Calu3 (cell line): ENCODE measurements at regions not wholly inside any gene's neighbourhood (a gene's known extent, or its start where the extent isn't known, plus 50 kb on each side); places are given as distances from the start of the nearest gene placed in this dataset.

ENCODE experiments used
- BruUV-seq: library from RNA; stranded (reverse); fragments of 400-500 nt; replicated peaks from 2 replicates; lab custom pipeline; 2021; lab: Mats Ljungman, UMichigan
- CTCF ChIA-PET: fragments of 300-600 bp; sonication (Branson Sonifier 250); formaldehyde crosslinking; loops from one replicate; lab custom pipeline; 2022; ENCODE audit warnings: antibody characterized with exemption; lab: Charles Lee
- DNase-seq: peaks from one replicate; pipeline ENCODE4 v3.0.0; 2022
- H3K27ac Mint-ChIP-seq: one replicate; pipeline ENCODE4 v1.8.0; 2022; ENCODE audit warnings: mixed read lengths; ENCODE audit not compliant: unreplicated experiment
- H3K27me3 Mint-ChIP-seq: one replicate; pipeline ENCODE4 v1.8.0; 2022; ENCODE audit warnings: mixed read lengths; ENCODE audit not compliant: unreplicated experiment
- H3K36me3 Mint-ChIP-seq: one replicate; pipeline ENCODE4 v1.8.0; 2022; ENCODE audit warnings: mild to moderate bottlenecking, moderate library complexity, mixed read lengths; ENCODE audit not compliant: insufficient read depth, unreplicated experiment
- H3K4me1 Mint-ChIP-seq: one replicate; pipeline ENCODE4 v1.8.0; 2022; ENCODE audit warnings: mild to moderate bottlenecking, low read depth, mixed read lengths; ENCODE audit not compliant: unreplicated experiment
- H3K4me3 Mint-ChIP-seq: one replicate; pipeline ENCODE4 v1.8.0; 2022; ENCODE audit warnings: mild to moderate bottlenecking, low read depth, moderate library complexity, mixed read lengths; ENCODE audit not compliant: unreplicated experiment
- H3K9me3 Mint-ChIP-seq: one replicate; pipeline ENCODE4 v1.8.0; 2022; ENCODE audit warnings: low read depth, mixed read lengths; ENCODE audit not compliant: unreplicated experiment
- intact Hi-C: fragments of 100-400 bp; cut with micrococcal nuclease; formaldehyde crosslinking; loops from one replicate; pipeline ENCODE4 v1.10.0; 2022; ENCODE audit not compliant: unreplicated experiment
- TF ChIP-seq, protein P1 (sequence below): fragments of 200-600 bp; IDR thresholded peaks from one replicate; pipeline ENCODE4 v1.8.0; 2022; ENCODE audit warnings: antibody characterized with exemption; ENCODE audit not compliant: unreplicated experiment

DNA sequence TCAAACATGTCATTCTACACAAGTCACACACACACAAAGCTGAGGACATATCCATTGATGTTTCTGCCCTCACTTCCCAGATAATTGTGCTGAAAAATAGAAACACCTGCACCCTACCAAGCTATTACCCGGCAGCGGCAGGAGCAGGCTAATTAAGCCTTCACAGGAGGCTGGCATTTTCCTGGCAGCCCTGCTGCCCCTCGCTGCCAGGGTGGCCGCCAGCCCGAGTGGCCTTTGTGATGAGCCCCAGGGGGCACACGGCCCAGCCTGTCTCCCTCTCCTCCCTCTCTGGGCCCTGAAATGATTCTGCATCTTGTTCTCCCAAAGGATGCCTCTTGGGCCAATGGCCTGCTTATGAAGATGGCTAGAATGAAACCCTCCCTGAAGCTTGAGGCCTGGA is 76.2 kb upstream of the TP53I11 start:
- DNase-seq = no peak
- TF ChIP-seq, protein P1, sequence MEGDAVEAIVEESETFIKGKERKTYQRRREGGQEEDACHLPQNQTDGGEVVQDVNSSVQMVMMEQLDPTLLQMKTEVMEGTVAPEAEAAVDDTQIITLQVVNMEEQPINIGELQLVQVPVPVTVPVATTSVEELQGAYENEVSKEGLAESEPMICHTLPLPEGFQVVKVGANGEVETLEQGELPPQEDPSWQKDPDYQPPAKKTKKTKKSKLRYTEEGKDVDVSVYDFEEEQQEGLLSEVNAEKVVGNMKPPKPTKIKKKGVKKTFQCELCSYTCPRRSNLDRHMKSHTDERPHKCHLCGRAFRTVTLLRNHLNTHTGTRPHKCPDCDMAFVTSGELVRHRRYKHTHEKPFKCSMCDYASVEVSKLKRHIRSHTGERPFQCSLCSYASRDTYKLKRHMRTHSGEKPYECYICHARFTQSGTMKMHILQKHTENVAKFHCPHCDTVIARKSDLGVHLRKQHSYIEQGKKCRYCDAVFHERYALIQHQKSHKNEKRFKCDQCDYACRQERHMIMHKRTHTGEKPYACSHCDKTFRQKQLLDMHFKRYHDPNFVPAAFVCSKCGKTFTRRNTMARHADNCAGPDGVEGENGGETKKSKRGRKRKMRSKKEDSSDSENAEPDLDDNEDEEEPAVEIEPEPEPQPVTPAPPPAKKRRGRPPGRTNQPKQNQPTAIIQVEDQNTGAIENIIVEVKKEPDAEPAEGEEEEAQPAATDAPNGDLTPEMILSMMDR = no peak
- BruUV-seq = no TSS peak
- H3K27ac Mint-ChIP-seq = no peak overlapping the region
- intact Hi-C loops = no loop called here
- H3K4me3 Mint-ChIP-seq = no peak overlapping the region
- H3K27me3 Mint-ChIP-seq = peaks cover 83% of the 10 kb centered on the region
- no peaks in the 10 kb centered on the region for H3K4me1 Mint-ChIP-seq
- H3K36me3 Mint-ChIP-seq = no peaks in the 10 kb centered on the region
- CTCF ChIA-PET = no interaction called here
- no peaks in the 10 kb centered on the region for H3K9me3 Mint-ChIP-seq

DNA sequence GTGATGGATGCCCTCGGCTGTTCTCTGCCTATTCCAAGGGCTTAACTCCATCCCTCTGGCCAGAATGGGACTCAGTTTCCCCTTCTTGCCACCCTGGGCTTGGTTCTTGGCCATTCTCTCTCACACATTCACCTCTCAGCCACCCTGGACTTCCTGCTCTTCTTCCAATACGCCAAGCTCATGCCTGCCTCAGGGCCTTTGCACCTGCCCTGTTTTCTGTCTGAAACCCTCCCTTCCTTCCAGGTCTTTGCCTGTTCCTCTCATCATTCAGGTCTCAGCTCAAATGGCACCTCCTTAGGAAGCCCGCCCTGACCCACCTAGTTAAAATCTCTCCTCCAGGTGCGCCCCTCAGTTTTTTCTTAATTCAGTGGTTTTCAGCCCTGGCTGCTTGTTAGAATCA is 76.6 kb upstream of the TP53I11 start:
- Mint-ChIP-seq H3K27ac (no peak overlapping the region), H3K27me3 (peaks cover 87% of the 10 kb centered on the region), H3K36me3 (no peaks in the 10 kb centered on the region), H3K4me1 (no peaks in the 10 kb centered on the region), H3K4me3 (no peak overlapping the region), H3K9me3 (no peaks in the 10 kb centered on the region)
- no peak for DNase-seq
- intact Hi-C loops = no loop called here
- TF ChIP-seq, protein P1 = no peak
- BruUV-seq = no TSS peak
- CTCF ChIA-PET = no interaction called here

GRCh38 chr11:45028911-45029682 is 78.4 kb upstream of the TP53I11 start:
- no peaks in the 10 kb centered on the region for H3K36me3 Mint-ChIP-seq
- BruUV-seq = no TSS peak
- H3K4me3 Mint-ChIP-seq = no peak overlapping the region
- H3K27ac Mint-ChIP-seq = no peak overlapping the region
- peaks cover 96% of the 10 kb centered on the region for H3K27me3 Mint-ChIP-seq
- intact Hi-C loops = no loop called here
- H3K9me3 Mint-ChIP-seq = no peaks in the 10 kb centered on the region
- CTCF ChIA-PET = interaction anchor here (0.8 kb wide), 1 partner anchor 24 kb away, joined by 3 read pairs; no protein-coding TSS in a partner anchor
- TF ChIP-seq, protein P1 = no peak
- H3K4me1 Mint-ChIP-seq = no peaks in the 10 kb centered on the region
- no peak for DNase-seq

- TF ChIP-seq, protein P1 = no peak
- Mint-ChIP-seq H3K4me3 (no peak overlapping the region), H3K36me3 (no peaks in the 10 kb centered on the region), H3K9me3 (no peaks in the 10 kb centered on the region), H3K27me3 (peaks cover 88% of the 10 kb centered on the region), H3K4me1 (no peaks in the 10 kb centered on the region), H3K27ac (no peak overlapping the region)
- DNase-seq = no peak
- intact Hi-C loops = no loop called here
- CTCF ChIA-PET = interaction anchor here (0.6 kb wide), 3 partner anchors 36 to 182 kb away, joined by 3 to 6 read pairs (median 3); no protein-coding TSS in a partner anchor
- BruUV-seq = no TSS peak
Measured at GRCh38 chr11:45030778-45031177, 80.1 kb upstream of the TP53I11 start.
